ENCODE measurements at regions not wholly inside any gene's neighbourhood (a gene's known extent, or its start where the extent isn't known, plus 50 kb on each side); places are given as distances from the start of the nearest gene placed in this dataset.

DNA sequence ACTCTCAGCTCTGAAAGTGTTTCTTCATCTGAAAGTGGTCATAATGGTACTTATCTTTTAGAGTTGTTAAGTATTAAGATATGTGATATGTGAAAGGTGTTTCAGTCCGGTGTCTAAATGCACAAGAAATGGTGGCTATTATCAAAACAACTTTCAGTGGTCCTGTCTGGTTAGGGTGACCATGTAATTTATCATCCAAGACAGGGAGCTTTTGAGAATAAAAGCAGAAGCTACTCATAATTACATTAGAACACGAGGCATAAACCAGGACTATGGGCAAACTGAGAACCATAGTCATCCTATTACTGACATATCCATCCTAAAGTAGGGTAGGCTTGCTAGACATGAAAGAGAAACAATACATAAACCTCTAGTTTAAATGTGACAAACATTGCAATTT is 418.1 kb upstream of the SEMA6A start:
- in situ Hi-C loops (cut with MboI; ENCODE audit: low sequenced_read_pairs, unreplicated experiment): no loop called here
- TF ChIP-seq CTCF (IDR thresholded peaks at IDR 0.05; ENCODE audit: borderline replicate concordance, control extremely low read depth, extremely low read depth, insufficient read depth, missing control alignments): no peak

DNA sequence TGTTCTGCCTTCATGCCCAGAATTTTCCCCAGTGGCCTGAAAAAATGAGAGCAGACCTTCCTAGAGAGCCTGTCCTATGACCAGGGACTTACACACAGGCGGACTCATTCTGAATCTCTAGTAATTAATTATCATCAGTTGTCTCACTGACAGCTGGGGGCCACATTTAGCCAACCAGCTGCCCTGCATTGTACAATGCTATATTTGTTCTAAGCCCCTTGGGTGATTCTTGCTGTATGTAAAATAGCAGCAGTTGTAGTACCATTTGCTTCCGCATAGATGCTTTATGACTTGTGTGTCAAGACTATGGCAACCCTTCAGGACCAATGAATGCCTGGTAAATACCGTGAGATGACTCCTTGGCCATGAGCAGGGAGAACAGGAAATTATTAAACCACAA is 415.4 kb upstream of the SEMA6A start:
- in situ Hi-C loops (cut with MboI; ENCODE audit: low sequenced_read_pairs, unreplicated experiment): no loop called here
- DNase-seq (ENCODE audit: low spot score): no peak
- TF ChIP-seq CTCF (IDR thresholded peaks at IDR 0.05; ENCODE audit: borderline replicate concordance, control extremely low read depth, extremely low read depth, insufficient read depth, missing control alignments): no peak

More for the DNA sequence above, 418.1 kb upstream of the SEMA6A start:
- DNase-seq (ENCODE audit: low spot score): no peak

GRCh38 chr5:116982035-116982434 is 407.4 kb upstream of the SEMA6A start:
- TF ChIP-seq CTCF (IDR thresholded peaks at IDR 0.05; ENCODE audit: borderline replicate concordance, control extremely low read depth, extremely low read depth, insufficient read depth, missing control alignments): no peak
- no peak for DNase-seq (ENCODE audit: low spot score)

DNA sequence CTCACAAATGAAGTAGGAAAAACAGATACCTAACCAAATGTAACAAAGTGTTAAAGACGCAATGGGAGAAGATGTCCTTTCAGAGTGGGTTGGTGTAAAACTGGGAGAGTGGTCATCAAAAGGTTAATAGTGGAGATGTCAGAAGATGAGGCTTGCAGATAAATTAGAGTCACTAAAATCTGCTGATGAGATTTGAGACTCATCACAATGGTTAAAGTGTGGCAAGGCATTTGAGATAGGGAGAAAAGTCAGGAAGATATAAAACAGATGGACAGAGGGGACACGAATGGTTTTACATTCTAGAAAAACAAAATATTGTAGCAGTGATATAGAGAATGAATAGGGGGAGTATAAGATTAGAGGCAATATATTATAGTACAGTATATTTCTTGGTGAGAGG is 406.0 kb upstream of the SEMA6A start:
- in situ Hi-C loops (cut with MboI; ENCODE audit: low sequenced_read_pairs, unreplicated experiment): no loop called here

More at GRCh38 chr5:116982035-116982434, 407.4 kb upstream of the SEMA6A start:
- in situ Hi-C loops (cut with MboI; ENCODE audit: low sequenced_read_pairs, unreplicated experiment): no loop called here

DNA sequence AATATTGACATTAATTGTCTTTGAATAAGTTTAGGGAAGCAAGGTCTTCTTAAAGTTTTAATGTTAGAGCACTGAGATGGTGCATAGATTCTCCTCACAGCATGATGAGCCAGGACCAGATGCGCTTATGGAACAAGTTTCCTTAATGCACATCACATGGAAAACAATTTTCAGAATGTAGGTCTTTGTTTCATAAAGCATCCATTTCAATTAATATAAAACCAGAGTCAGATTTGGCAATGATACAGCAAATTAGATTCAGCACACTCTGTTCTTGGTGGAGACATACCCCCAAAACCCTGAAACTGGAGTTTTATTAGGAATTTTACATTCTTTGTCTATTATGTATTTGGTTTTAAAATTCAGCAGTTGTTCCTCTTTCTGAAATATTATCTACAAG is 402.1 kb upstream of the SEMA6A start:
- in situ Hi-C loops (cut with MboI; ENCODE audit: low sequenced_read_pairs, unreplicated experiment): no loop called here
- DNase-seq (ENCODE audit: low spot score): no peak
- no peak for TF ChIP-seq CTCF (IDR thresholded peaks at IDR 0.05; ENCODE audit: borderline replicate concordance, control extremely low read depth, extremely low read depth, insufficient read depth, missing control alignments)

More for the DNA sequence above, 406.0 kb upstream of the SEMA6A start:
- TF ChIP-seq CTCF (IDR thresholded peaks at IDR 0.05; ENCODE audit: borderline replicate concordance, control extremely low read depth, extremely low read depth, insufficient read depth, missing control alignments): no peak
- no peak for DNase-seq (ENCODE audit: low spot score)

- TF ChIP-seq CTCF (IDR thresholded peaks at IDR 0.05; ENCODE audit: borderline replicate concordance, control extremely low read depth, extremely low read depth, insufficient read depth, missing control alignments): no peak
- DNase-seq (ENCODE audit: low spot score): no peak
- in situ Hi-C loops (cut with MboI; ENCODE audit: low sequenced_read_pairs, unreplicated experiment): no loop called here
Measured at GRCh38 chr5:116971131-116971530, 396.5 kb upstream of the SEMA6A start.

- in situ Hi-C loops (cut with MboI; ENCODE audit: low sequenced_read_pairs, unreplicated experiment): no loop called here
- DNase-seq (ENCODE audit: low spot score): no peak
- TF ChIP-seq CTCF (IDR thresholded peaks at IDR 0.05; ENCODE audit: borderline replicate concordance, control extremely low read depth, extremely low read depth, insufficient read depth, missing control alignments): no peak
Measured at GRCh38 chr5:116970318-116970717, 395.7 kb upstream of the SEMA6A start.
